ENCODE measurements at regions not wholly inside any gene's neighbourhood (a gene's known extent, or its start where the extent isn't known, plus 50 kb on each side); places are given as distances from the start of the nearest gene placed in this dataset.
A peak's percentile ranks its signal among the peaks of the same experiment; 100 is the strongest.

- no peak for ATAC-seq
- TF ChIP-seq EZH2 (IDR thresholded peaks at IDR 0.05; ENCODE audit: low read length, unreplicated experiment) (no peak), EZH2phosphoT487 (IDR thresholded peaks at IDR 0.05; ENCODE audit: borderline replicate concordance, low read length) (no peak), CTCF (conservative IDR thresholded peaks at IDR 0.05; ENCODE audit: low read depth, low read length) (no peak)
- Histone ChIP-seq H3K27me3 (ENCODE audit: low read length) (no peaks in the 10 kb centered on the region), H3K36me3 (ENCODE audit: low read depth, low read length) (no peaks in the 10 kb centered on the region), H3K79me2 (ENCODE audit: low read length) (no peaks in the 10 kb centered on the region), H3K4me1 (ENCODE audit: insufficient read depth, low read length) (peaks cover 14% of the 10 kb centered on the region), H3F3A (ENCODE audit: low read length, unreplicated experiment) (no peaks in the 10 kb centered on the region), H3K9ac (ENCODE audit: low read length) (no peak overlapping the region), H4K20me1 (ENCODE audit: low read length) (no peaks in the 10 kb centered on the region), H3K27ac (ENCODE audit: low read length) (no peak overlapping the region), H3K4me3 (ENCODE audit: low read length) (no peak overlapping the region), H3K9me2 (replicated peaks; ENCODE audit: low read length) (no peaks in the 10 kb centered on the region), H3K9me3 (ENCODE audit: low read length) (no peaks in the 10 kb centered on the region), H2AFZ (ENCODE audit: low read length) (no peak overlapping the region), H3K4me2 (ENCODE audit: low read length) (no peak overlapping the region)
- ChIA-PET POLR2A (ENCODE audit: unreplicated experiment) (no interaction called here), CTCF (no interaction called here)
- intact Hi-C loops (cut with micrococcal nuclease), result no loop called here
- BruUV-seq (replicated peaks), result no TSS peak
- DNase-seq, result peak; percentile 7
Measured at GRCh38 chrX:39002466-39002865, 201.2 kb downstream of the MID1IP1 start.

- Histone ChIP-seq H3K9ac (ENCODE audit: low read length) (no peak overlapping the region), H3K9me3 (ENCODE audit: low read length) (no peaks in the 10 kb centered on the region), H3K27ac (ENCODE audit: low read length) (no peak overlapping the region), H3K9me2 (replicated peaks; ENCODE audit: low read length) (no peaks in the 10 kb centered on the region), H3K79me2 (ENCODE audit: low read length) (no peaks in the 10 kb centered on the region), H3F3A (ENCODE audit: low read length, unreplicated experiment) (no peaks in the 10 kb centered on the region), H3K27me3 (ENCODE audit: low read length) (no peaks in the 10 kb centered on the region), H3K36me3 (ENCODE audit: low read depth, low read length) (no peaks in the 10 kb centered on the region), H3K4me3 (ENCODE audit: low read length) (no peak overlapping the region), H3K4me1 (ENCODE audit: insufficient read depth, low read length) (peaks cover 31% of the 10 kb centered on the region), H2AFZ (ENCODE audit: low read length) (no peak overlapping the region), H4K20me1 (ENCODE audit: low read length) (no peaks in the 10 kb centered on the region), H3K4me2 (ENCODE audit: low read length) (no peak overlapping the region)
- no peak for TF ChIP-seq CTCF (conservative IDR thresholded peaks at IDR 0.05; ENCODE audit: low read depth, low read length)
- no peak for TF ChIP-seq EZH2phosphoT487 (IDR thresholded peaks at IDR 0.05; ENCODE audit: borderline replicate concordance, low read length)
- TF ChIP-seq EZH2 (IDR thresholded peaks at IDR 0.05; ENCODE audit: low read length, unreplicated experiment), result no peak
- ATAC-seq (no peak), DNase-seq (no peak)
- intact Hi-C loops (cut with micrococcal nuclease), result no loop called here
- no TSS peak for BruUV-seq (replicated peaks)
- ChIA-PET CTCF (no interaction called here), POLR2A (ENCODE audit: unreplicated experiment) (no interaction called here)
Measured at GRCh38 chrX:39008549-39008948, 207.3 kb downstream of the MID1IP1 start.

- Histone ChIP-seq H3K36me3 (ENCODE audit: low read depth, low read length) (no peaks in the 10 kb centered on the region), H2AFZ (ENCODE audit: low read length) (peak overlapping the region; percentile 59), H3K9me2 (replicated peaks; ENCODE audit: low read length) (no peaks in the 10 kb centered on the region), H3K27me3 (ENCODE audit: low read length) (no peaks in the 10 kb centered on the region), H3F3A (ENCODE audit: low read length, unreplicated experiment) (no peaks in the 10 kb centered on the region), H3K4me2 (ENCODE audit: low read length) (peak overlapping the region; percentile 49), H3K27ac (ENCODE audit: low read length) (peak overlapping the region; percentile 93), H4K20me1 (ENCODE audit: low read length) (no peaks in the 10 kb centered on the region), H3K4me1 (ENCODE audit: insufficient read depth, low read length) (peaks cover 36% of the 10 kb centered on the region), H3K4me3 (ENCODE audit: low read length) (no peak overlapping the region), H3K79me2 (ENCODE audit: low read length) (no peaks in the 10 kb centered on the region), H3K9me3 (ENCODE audit: low read length) (no peaks in the 10 kb centered on the region), H3K9ac (ENCODE audit: low read length) (peak overlapping the region; percentile 54)
- CTCF ChIA-PET, result no interaction called here
- POLR2A ChIA-PET (ENCODE audit: unreplicated experiment), result no interaction called here
- DNase-seq (peak; percentile 77), ATAC-seq (peak; percentile 80)
- intact Hi-C loops (cut with micrococcal nuclease), result loop anchor here (10.0 kb wide), 1 partner anchor 207 kb away; the partner anchor contains the start of gene MID1IP1
- no TSS peak for BruUV-seq (replicated peaks)
- no peak for TF ChIP-seq EZH2 (IDR thresholded peaks at IDR 0.05; ENCODE audit: low read length, unreplicated experiment)
- TF ChIP-seq EZH2phosphoT487 (IDR thresholded peaks at IDR 0.05; ENCODE audit: borderline replicate concordance, low read length), result no peak
- no peak for TF ChIP-seq CTCF (conservative IDR thresholded peaks at IDR 0.05; ENCODE audit: low read depth, low read length)
Measured at GRCh38 chrX:39011454-39012221, 210.4 kb downstream of the MID1IP1 start.
